B cell (primary cell): ENCODE measurements at regions not wholly inside any gene's neighbourhood (a gene's known extent, or its start where the extent isn't known, plus 50 kb on each side); places are given as distances from the start of the nearest gene placed in this dataset.

Experiments used
- ATAC-seq: fragments of 200-7000 bp; cut with Tn5 transposase; one replicate; pipeline ENCODE4 v1.10.0; 2021; ENCODE audit warnings: low read depth, mild to moderate bottlenecking, moderate number of reproducible peaks, moderate library complexity
- CTCF ChIA-PET: fragments of 350-600 bp; sonication (Branson Sonifier 250); formaldehyde crosslinking; loops from one replicate; lab custom pipeline; 2021; ENCODE audit warnings: antibody characterized with exemption, inconsistent platforms; lab: Charles Lee
- POLR2A ChIA-PET: fragments of 350-600 bp; sonication (Branson Sonifier 250); formaldehyde crosslinking; loops from one replicate; lab custom pipeline; 2021; ENCODE audit warnings: antibody characterized with exemption; lab: Charles Lee
- DNase-seq: peaks from one replicate; pipeline ENCODE4 v3.0.0; 2013
- H2AFZ ChIP-seq: 2 replicates; pipeline ENCODE4 v1.6.1; 2012; ENCODE audit warnings: mild to moderate bottlenecking, low read depth, low read length; ENCODE audit not compliant: insufficient read depth, poor library complexity, severe bottlenecking
- H3K27ac ChIP-seq, 2 donors: 1 replicate in 1 of 2; 2 replicates in 1 of 2; pipeline ENCODE4 v1.5.1; 2012 to 2013; ENCODE audit warnings: low read length in 2 of 2, mild to moderate bottlenecking in 2 of 2, moderate library complexity in 1 of 2
- H3K27me3 ChIP-seq, 4 experiments: fragments of 200-600 bp in 1 of 4; sonication (generic) in 1 of 4; replicated peaks in 1 of 4; 1 replicate in 2 of 4; 2 replicates in 2 of 4; pipeline versions ENCODE4 v1.6.1 to v1.7.0; 2013 to 2016; ENCODE audit warnings: low read length in 3 of 4, mild to moderate bottlenecking in 2 of 4, mixed read lengths in 1 of 4, moderate library complexity in 1 of 4; ENCODE audit not compliant: insufficient read depth in 4 of 4, control insufficient read depth in 3 of 4; ENCODE audit errors: control extremely low read depth in 1 of 4
- H3K36me3 ChIP-seq, 2 experiments: replicated peaks in 1 of 2; 1 replicate in 1 of 2; 2 replicates in 1 of 2; pipeline versions ENCODE4 v1.6.1 to v1.7.1; 2013; ENCODE audit warnings: low read length in 1 of 2; ENCODE audit not compliant: insufficient read depth in 2 of 2, control insufficient read depth in 1 of 2; ENCODE audit errors: control extremely low read depth in 1 of 2, extremely low read depth in 1 of 2
- H3K4me1 ChIP-seq, 2 donors: fragments of 200-600 bp in 1 of 2; sonication (generic) in 1 of 2; 1 replicate in 1 of 2; 2 replicates in 1 of 2; pipeline versions ENCODE4 v1.5.1 to v1.6.1; 2013 to 2017; ENCODE audit warnings: low read length in 2 of 2; ENCODE audit not compliant: control insufficient read depth in 2 of 2, insufficient read depth in 2 of 2
- H3K4me2 ChIP-seq: replicated peaks from 2 replicates; pipeline ENCODE3; 2012; ENCODE audit warnings: mild to moderate bottlenecking, low read depth, low read length; ENCODE audit not compliant: poor library complexity, severe bottlenecking
- H3K4me3 ChIP-seq, 5 experiments: fragments of 200-600 bp in 1 of 5; sonication (generic) in 1 of 5; 1 replicate in 3 of 5; 2 replicates in 2 of 5; pipeline versions ENCODE4 v1.5.1 to v1.7.0; 2011 to 2016; ENCODE audit warnings: low read length in 4 of 5, mild to moderate bottlenecking in 4 of 5, low read depth in 2 of 5, control low read depth in 1 of 5, moderate library complexity in 1 of 5; ENCODE audit not compliant: insufficient read depth in 1 of 5; ENCODE audit errors: control extremely low read depth in 1 of 5, extremely low read depth in 1 of 5
- H3K79me2 ChIP-seq: fragments of 200-600 bp; sonication (generic); one replicate; pipeline ENCODE4 v1.6.0; 2016; ENCODE audit warnings: low read length; ENCODE audit not compliant: control insufficient read depth, insufficient read depth
- H3K9ac ChIP-seq: fragments of 200-600 bp; sonication (generic); 2 replicates; pipeline ENCODE4 v1.6.1; 2017; ENCODE audit warnings: mild to moderate bottlenecking, low read length, moderate library complexity
- H3K9me3 ChIP-seq, 3 donors: one replicate each; pipeline versions ENCODE4 v1.6.1 to v1.7.1; 2013; ENCODE audit warnings: low read length in 2 of 3; ENCODE audit not compliant: control insufficient read depth in 2 of 3, insufficient read depth in 1 of 3; ENCODE audit errors: control extremely low read depth in 1 of 3
- H4K20me1 ChIP-seq: 2 replicates; pipeline ENCODE4 v1.6.0; 2012; ENCODE audit warnings: mild to moderate bottlenecking, low read length; ENCODE audit not compliant: insufficient read depth, control insufficient read depth, poor library complexity, severe bottlenecking
- H3K27ac Mint-ChIP-seq: one replicate; pipeline ENCODE4 v1.8.0; 2021; ENCODE audit warnings: mixed read lengths
- H3K27me3 Mint-ChIP-seq: one replicate; pipeline ENCODE4 v1.8.0; 2021; ENCODE audit warnings: mixed read lengths
- H3K4me1 Mint-ChIP-seq: one replicate; pipeline ENCODE4 v1.8.0; 2021; ENCODE audit warnings: mixed read lengths
- H3K4me3 Mint-ChIP-seq: one replicate; pipeline ENCODE4 v1.8.0; 2021; ENCODE audit warnings: mixed read lengths
- H3K9me3 Mint-ChIP-seq: one replicate; pipeline ENCODE4 v1.8.0; 2022; ENCODE audit warnings: mixed read lengths; ENCODE audit not compliant: insufficient read depth
- CTCF ChIP-seq: fragments of 200-600 bp; IDR thresholded peaks from one replicate; pipeline ENCODE4 v1.8.0; 2022; ENCODE audit warnings: antibody characterized with exemption, mild to moderate bottlenecking
- EZH2 ChIP-seq: IDR thresholded peaks from 2 replicates; pipeline ENCODE4 v1.6.1; 2012; ENCODE audit warnings: borderline replicate concordance, low read depth, mild to moderate bottlenecking, moderate library complexity, low read length; ENCODE audit not compliant: insufficient read depth, poor library complexity, severe bottlenecking
- WGBS: methylation state at CpG from one replicate; pipeline ENCODE4 v1.1.5; 2013; ENCODE audit warnings: missing lambda C conversion rate; ENCODE audit not compliant: insufficient coverage; 5-methylcytosine and 5-hydroxymethylcytosine counted together
- intact Hi-C: fragments of 100-400 bp; cut with micrococcal nuclease; formaldehyde crosslinking; loops from one replicate; pipeline ENCODE4 v1.10.0; 2022

GRCh38 chr5:110290542-110290941 lies 435.9 kb downstream of the TMEM232 start:
- Histone ChIP-seq H4K20me1 (no peaks in the 10 kb centered on the region), H3K9me3 (no peaks in the 10 kb centered on the region), H3K27me3 (no peaks in the 10 kb centered on the region), H3K27ac (no peak overlapping the region), H3K4me2 (no peak overlapping the region), H3K36me3 (no peaks in the 10 kb centered on the region), H3K4me3 (no peak overlapping the region), H3K79me2 (no peaks in the 10 kb centered on the region), H3K9ac (no peak overlapping the region), H3K4me1 (no peaks in the 10 kb centered on the region), H2AFZ (no peak overlapping the region)
- CTCF ChIA-PET: no interaction called here
- Mint-ChIP-seq H3K4me3 (no peak overlapping the region), H3K9me3 (no peaks in the 10 kb centered on the region), H3K27ac (no peak overlapping the region), H3K4me1 (no peaks in the 10 kb centered on the region), H3K27me3 (no peaks in the 10 kb centered on the region)
- WGBS: 100% methylated on average over 1 of the region's 1 CpG
- no peak for TF ChIP-seq EZH2
- TF ChIP-seq CTCF: no peak
- POLR2A ChIA-PET: no interaction called here
- intact Hi-C loops: no loop called here
- DNase-seq (no peak), ATAC-seq (no peak)

GRCh38 chr5:110294281-110294680 lies 432.2 kb downstream of the TMEM232 start:
- Histone ChIP-seq H3K36me3 (no peaks in the 10 kb centered on the region), H3K79me2 (no peaks in the 10 kb centered on the region), H3K9me3 (no peaks in the 10 kb centered on the region), H3K4me2 (no peak overlapping the region), H2AFZ (no peak overlapping the region), H3K27me3 (no peaks in the 10 kb centered on the region), H3K27ac (no peak overlapping the region), H3K4me3 (no peak overlapping the region), H3K9ac (no peak overlapping the region), H4K20me1 (no peaks in the 10 kb centered on the region), H3K4me1 (no peaks in the 10 kb centered on the region)
- Mint-ChIP-seq H3K4me3 (no peak overlapping the region), H3K27ac (no peak overlapping the region), H3K4me1 (no peaks in the 10 kb centered on the region), H3K9me3 (no peaks in the 10 kb centered on the region), H3K27me3 (no peaks in the 10 kb centered on the region)
- TF ChIP-seq EZH2: no peak
- no peak for TF ChIP-seq CTCF
- ChIA-PET CTCF (no interaction called here), POLR2A (no interaction called here)
- ATAC-seq: no peak
- no peak for DNase-seq
- WGBS: 94% methylated on average over 3 of the region's 3 CpGs
- intact Hi-C loops: no loop called here
